GM19023 (cell line): ENCODE measurements at regions not wholly inside any gene's neighbourhood (a gene's known extent, or its start where the extent isn't known, plus 50 kb on each side); places are given as distances from the start of the nearest gene placed in this dataset.
A peak's percentile ranks its signal among the peaks of the same experiment; 100 is the strongest.
"Not testable (repeated sequence)": the region's sequence is repeated elsewhere in the genome, so short reads cannot be mapped to it uniquely, and the experiment has no call there.

Experiments used
- ATAC-seq: cut with Tn5 transposase; IDR thresholded peaks from one replicate; pipeline ENCODE4 v1.9.1; 2021; ENCODE audit warnings: mild to moderate bottlenecking, moderate library complexity; ENCODE audit not compliant: unreplicated experiment

DNA sequence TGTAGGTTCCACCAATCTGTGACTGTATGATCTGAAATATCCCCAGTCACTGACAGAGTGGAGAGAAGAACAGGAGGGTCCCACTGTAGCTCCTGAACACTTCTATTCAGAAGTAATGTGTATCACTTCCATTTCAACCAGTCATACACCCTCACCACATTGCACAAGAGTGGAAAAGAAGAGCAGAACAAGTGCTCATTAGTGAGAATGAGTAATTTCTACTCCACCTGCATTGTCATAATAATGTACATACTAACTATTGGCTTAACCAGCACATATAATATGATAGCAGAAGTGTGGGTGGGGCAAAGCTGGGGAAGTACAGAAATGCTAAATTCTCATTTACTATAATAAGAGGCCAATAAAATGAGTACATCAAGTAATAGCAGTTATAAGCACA, 342.7 kb downstream of the LMO7 start:
- ATAC-seq: no peak

DNA sequence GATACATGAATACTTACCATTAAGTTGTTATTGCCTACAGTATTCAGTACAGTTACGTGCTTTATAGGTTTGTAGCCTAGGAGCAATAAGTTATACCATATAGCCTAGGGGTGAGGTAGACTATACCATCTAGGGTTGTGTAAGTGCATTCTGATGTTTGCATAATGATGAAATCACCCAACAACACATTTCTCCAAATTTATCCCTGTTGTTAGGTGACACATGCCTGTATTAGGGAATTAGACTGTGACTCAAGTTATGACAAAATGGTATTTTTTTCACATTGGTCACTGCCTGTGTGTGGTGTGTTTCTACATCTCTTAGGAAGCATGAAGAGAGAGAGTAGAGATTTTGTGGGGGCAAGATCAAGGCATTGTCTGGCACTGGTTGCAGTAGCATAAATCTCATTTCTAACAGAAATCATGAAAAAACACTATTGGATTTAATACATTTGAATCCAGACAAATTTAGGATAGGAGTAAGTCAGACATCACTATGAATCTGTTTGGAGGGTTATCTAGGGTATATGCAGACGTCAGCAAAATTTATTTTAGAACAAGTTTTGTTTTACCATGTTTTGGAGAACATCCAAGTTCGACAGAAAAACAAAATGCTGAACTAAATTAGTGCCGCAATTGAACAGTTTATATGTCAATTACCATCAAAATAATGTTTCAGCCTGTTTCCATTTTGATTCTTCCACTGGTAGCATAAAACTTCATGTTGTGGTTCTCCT, 332.1 kb downstream of the LMO7 start:
- no peak for ATAC-seq

DNA sequence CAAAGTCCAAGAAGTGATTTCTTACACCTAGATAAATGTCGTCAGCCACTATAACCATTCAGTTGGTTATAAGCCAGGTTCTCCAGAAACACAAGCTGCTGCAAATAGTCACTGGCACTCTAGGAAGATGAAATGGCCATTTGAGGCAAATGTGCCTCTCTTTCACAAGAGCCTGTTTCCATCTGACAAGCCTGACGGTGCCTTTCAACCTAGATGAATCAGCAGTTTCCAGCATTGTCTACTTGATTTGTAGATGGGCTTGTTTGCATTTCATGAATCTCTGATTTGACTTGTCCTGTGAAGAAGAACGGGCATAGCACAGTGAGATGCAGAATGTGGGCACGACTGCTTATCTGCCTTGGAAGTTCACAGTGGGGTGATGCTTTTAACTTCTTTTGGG, 327.2 kb downstream of the LMO7 start:
- ATAC-seq: no peak

DNA sequence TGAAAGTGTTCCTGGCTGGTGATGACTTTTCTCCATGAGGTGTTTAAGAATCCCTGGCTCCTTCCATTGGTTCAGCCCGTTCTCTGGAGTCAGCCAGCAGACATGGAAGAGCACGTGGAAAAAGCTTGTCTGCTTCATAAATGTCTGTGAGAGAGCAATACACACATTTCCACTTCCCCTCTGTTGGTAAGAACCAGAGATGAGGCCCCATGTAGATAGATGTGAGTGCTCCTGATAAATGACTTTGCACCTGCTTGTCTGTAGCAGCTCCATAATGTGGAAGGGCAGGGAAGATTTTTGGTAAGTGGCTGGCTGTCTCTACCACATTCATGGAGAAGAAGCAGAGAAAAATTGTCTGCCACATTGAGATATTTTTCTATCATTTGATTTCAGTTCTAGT, 325.8 kb downstream of the LMO7 start:
- no peak for ATAC-seq

DNA sequence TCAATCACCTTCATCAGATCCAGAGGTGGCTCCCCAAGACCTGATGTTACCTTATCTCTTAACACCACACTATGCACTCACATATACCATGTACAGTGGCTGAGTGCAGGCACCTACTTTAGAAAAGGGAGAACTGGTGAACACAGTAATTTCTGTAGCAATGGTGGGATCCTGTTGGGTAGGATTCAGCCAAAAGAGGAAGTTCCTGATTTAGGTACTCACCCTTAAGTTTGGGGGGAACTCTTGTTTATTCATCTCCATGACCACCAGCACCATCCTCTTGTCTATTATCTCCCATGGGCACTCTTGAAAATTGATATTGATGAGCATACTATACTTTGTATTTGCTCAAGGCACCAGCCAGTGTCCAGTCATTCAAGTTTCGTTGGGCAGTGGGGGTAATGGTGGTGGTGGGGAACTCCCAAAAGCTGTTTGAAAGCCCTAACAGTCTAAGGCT, 324.4 kb downstream of the LMO7 start:
- peak; percentile 95 for ATAC-seq

DNA sequence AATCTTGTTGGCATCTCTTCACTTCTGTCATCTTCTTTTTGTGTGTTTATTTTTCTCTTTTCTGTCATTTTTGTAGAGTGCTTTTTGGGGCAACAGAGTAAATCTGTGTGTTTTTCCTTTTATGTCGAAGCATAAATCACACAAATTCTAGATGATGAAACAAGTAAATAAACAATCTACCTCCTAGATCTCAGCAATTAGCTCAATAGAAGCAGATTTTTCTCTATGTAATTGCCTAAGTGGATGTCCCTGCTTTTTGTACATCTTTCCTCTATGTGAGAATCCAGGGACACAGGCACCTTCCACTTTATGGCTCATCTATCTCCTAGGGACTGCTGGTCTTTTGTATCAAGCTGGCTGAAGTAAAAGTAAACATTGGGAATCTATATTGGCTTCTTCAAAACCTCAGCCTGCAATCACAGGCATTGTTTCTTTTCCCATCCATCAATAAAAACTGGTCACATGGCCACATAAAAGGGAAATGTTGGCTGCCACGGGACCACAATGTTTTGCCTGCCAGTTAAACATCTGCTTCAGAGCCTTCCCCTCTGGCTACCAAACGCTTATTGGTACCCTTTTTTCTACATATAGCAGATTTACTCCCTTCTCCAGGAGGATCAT, 323.8 kb downstream of the LMO7 start:
- ATAC-seq: peak; percentile 9

DNA sequence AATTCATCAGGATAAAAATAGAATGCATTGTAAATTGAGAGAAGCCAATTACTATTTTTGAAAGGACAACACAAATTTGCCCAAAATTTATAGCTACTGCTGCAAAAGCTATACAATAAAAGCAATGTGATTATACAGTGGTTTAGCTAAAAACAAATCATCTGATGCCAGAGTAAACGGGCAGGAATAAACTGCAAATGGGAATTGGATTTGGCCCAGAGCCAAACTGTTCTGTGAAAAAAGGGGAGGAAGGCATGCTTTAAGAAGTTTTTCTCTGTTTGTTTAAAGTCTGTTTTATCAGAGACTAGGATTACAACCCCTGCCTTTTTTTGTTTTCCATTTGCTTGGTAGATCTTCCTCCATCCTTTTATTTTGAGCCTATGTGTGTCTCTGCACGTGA, 317.5 kb downstream of the LMO7 start:
- ATAC-seq: not testable (repeated sequence)

DNA sequence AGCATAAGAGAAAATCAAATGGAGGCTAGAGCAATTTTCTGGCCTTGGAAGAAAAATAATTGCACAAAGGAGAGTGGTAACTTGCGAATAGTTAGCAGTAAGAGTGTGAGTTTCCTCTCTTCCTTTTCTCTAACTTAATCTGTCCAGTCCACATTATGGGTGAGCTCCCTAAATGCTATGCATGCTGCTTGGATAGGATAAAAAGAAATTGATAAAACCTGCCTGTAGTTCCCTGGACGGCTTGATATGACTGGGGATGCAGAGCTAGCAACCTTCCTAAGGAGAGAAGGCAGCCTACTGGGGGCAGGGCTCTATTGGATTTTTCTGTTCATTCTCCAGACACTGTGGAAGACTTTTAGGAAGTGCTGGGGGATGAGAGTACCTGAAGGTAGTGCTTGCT, 311.3 kb downstream of the LMO7 start:
- ATAC-seq: no peak

DNA sequence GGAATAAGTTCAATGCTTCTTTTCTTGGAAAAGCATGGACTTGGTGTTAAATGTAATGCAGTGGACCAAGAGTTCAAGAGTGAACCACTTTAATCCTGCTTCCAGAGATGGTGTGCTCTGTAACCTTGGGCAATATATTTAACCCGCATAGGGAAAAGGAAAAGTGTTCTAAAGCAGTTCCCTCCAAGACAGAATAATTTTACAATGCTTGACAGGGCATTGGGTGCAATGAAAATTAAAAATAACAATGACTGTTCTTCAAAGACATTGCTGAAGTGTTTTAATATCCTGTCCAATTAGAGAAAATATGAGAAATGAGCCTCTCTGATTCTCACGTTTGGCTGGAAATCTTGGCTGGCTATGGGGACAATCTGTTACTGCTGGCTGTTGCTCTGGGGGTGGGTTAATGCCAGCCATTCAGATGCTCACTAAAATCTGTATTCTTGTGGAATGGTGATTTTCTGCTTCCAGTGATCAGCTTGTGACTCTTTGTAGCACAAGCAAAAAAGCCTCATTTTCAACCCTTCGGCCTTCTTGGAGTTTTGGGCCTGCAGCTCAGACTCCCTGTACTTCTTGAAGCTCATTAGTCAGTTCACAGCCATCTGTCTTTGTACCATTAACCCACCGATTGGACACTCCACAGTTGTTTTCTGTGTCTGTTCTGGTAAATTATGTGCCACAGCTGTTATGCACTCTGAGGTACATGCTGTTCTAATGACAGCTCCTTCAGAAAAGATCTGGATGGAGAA, 310.6 kb downstream of the LMO7 start:
- ATAC-seq: no peak

DNA sequence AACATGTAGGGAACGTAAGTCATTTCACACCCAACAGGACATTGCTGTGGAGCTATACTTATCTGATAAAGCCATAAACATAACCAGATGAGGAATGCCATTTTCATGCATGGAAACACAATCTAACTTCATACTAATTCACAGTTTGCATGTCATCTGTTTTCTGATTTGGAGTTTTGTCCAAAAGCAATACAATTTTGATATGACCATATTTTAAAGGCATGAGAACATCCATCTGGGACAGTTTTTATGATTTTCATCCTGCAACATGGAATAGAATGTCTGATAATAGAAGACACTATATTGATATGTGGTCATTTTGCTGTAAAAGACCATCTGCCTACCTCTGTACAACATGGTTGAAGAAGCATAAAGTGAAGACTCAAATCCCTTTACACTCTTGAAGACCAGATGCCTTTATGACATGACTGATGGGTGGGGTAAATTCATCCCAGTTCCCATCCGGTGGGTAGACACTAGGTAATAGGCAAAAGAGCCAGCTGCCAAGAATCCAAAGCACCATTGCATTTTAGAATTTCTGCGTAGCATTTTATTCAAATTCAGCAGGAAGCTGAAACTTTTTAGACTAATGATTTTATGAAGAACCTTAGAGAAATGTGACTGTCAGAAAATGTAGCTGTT, 309.8 kb downstream of the LMO7 start:
- ATAC-seq: no peak

DNA sequence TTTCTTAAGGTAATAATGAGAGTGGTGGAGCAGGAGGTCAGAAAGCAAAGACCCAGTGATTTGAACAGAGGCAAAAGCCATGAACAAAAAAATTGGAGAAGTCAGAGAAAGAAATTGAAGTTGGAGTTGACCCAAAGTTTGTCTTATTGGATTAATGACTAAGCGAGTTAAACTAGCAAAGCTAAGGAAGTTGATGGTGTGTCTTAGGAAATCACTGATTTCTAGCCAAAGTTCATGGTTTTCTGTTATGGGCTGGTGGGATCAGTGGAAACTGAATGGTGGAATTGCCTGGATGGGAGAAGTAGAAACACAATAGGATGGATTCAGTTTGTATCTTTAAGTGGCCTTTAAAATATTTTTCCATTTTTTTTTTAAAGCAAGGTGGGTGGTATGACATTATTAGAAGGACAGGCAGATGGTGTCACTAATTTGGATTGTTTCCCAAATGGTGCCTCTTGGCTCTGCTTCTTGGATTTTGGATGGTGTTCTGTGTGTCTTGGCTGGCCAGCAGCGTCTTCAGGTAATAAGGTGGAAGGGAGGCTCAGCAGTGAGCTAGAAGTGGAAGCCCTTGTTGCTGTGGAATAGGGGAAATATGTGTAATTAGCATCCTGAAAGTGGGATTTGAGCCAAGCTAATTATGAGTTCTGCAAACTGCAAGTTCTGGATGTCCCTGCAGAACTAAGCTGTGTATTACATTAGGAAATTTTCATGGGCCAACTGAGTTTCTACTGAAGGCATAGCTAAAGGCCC, 302.9 kb downstream of the LMO7 start:
- no peak for ATAC-seq

DNA sequence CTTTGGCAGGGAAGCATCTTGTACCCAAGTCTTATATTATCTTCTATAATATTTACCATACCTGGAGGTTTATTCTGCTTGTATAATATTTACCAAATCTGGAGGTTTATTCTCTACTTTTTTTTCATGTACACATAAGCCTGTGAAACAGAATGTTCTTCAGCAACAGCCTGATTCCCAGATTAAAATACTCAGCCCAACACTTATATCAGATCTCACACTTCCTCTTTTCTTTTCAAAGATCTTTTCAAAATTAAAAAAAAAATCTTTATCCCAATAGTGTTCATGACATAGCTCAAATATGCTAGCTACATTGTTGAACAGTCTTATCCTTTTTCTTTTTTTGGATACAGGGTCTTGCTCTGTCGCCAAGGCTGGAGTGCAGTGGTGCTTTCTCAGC, 300.7 kb downstream of the LMO7 start:
- no peak for ATAC-seq

DNA sequence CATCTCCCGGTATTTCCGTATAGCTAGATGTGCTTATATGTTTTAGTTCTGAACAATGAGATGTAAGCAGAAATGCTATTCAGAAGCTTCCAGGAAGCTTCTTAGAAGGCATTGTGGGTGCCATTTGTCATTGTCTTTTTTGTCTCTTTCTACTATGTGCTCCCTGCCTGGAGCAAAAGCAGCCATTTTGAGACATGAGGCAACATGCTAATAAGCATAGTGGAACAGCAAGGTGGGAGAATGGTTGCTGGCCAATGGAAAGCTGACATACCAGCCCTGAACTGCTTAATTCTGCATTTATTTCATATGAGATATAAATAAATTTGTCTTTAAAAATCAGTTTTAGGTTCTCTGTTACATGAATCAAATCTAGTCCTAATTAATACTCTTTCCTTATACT, 299.7 kb downstream of the LMO7 start:
- ATAC-seq: no peak

DNA sequence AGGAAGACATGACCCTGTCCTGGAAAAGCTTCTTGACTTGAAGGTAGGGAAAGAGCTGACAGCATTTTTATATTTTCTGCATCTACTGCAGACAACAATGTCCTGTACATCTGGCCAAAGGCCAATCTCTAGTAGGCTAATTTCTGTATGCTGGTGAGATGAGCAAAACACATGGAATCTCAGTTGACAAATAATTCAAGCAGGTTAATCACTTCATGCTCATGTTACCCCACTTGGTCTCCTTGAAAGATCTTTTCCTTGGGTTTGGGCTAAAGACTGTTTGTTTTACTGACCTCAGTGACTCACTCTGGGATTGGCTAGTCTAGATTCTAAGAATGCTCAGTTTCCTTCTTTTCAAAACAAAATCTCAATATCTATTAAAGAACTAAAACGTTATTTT, 298.8 kb downstream of the LMO7 start:
- ATAC-seq: no peak

DNA sequence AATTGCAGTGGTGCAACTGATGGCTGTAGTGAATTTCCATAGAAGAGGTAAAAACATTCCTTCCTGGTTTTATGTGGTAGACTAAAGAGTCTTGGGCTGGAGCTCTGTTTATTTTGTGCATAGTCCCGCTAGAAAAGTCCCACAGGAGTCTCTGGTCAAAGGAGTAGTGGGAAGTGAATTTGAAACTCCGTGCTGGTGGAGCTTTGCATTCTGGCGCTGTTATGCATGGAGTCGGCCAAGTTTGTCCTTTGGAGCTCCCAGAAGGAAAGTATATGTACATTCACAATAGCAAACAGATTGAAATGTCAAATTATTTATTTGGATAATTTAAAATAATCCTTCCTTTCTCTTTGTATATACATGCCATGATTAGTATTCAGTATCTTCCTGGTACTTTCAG, 296.5 kb downstream of the LMO7 start:
- ATAC-seq: no peak

DNA sequence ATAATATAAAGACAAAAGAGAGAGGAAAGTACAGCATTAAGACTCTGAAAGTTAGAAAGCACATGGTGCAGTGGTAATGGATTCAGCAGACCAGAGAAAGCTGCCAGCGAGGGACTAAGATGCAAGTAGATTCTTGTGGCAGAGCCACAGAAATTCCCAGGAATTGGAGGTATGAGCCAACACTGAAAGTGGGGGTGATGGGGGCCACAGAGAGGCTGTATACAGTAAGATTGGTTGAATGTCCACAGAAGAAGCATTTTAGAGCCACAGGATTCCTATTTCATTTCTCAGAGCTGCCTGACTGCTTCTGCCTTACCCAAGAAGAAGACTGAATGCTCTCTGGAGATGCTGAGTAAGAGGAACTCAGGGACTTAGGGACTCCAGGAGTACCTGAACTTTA, 295.0 kb downstream of the LMO7 start:
- ATAC-seq: no peak

DNA sequence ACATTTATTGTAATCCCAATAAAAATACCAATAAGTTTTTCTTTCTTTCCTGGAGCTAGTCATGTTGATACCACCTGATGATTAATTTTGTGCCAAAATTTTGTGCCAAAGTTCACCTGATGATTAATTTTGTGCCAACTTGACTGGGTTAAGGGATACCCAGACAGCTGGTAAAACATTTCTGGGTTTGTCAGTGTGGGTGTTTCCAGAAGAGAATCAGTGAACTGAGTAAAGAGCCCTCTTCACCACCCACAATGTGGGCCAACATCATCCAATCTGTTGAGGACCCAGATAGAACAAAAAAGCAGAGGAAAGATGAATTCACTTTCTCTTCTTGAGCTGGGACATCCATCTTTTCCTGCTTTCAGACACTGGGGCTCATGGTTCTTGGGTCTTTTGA, 292.9 kb downstream of the LMO7 start:
- no peak for ATAC-seq

DNA sequence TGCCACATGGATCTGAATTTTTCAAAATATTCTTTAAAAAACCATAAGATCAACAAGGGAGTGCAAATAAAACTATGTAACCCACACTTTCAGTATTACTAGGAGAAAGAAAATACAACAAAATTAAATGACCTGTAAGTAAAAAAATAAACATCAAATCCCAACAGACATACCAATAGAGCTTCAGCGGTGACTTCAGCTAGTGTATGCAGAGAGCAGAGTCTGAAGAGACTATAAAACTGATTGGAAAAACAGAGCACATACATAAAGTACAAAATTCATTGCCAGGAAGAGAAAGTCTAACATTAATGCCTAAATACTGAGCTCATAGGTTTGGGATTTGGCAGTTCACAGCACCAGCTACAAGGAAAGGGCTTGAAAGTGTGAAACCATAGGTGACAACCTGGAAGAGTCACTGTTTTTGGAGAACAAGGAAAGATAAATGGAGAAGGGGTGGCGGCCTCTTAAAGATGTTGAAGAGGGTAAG, 291.1 kb downstream of the LMO7 start:
- ATAC-seq: no peak

DNA sequence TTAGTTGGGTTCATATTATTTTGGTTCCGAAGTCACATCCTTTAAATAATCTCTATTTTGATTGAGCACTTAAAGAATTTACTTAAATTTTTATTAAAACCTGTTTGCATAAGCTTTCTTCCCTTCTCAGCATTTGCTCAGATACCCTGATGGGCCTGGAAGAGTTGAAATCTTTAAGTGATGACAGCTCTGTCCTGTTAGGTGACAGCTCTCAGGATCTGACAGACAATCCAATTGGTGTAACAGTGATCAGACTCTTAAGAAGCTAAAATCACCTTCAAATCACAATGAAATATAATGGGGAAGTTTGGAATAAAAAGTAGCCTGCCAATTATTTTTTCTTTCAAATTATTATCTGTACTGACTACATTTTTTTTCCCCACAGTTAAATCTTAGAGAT, 284.4 kb downstream of the LMO7 start:
- no peak for ATAC-seq

DNA sequence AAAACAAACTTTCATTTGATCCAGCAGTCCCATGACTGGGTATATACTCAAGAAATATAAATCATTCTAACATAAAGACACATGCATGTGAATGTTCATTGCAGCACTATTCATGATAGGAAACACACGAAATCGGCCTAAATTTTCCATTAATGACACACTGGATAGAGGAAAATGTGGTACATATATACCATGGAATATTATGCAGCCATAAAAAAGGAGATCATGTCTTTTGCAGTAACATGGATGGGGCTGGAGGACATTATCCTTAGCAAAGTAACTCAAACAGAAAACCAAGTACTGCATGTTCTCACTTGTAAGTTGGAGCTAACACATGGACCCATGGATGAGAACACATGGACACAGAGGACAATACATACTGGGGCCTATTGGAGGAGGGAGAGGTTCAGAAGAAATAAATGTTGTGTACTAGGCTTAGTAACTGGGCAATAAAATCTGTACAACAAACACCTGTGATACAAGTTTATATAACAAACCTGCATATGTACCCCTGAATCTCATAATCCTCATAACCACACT, 283.6 kb downstream of the LMO7 start:
- ATAC-seq: no peak
